ENCODE measurements at regions not wholly inside any gene's neighbourhood (a gene's known extent, or its start where the extent isn't known, plus 50 kb on each side); places are given as distances from the start of the nearest gene placed in this dataset.

GRCh38 chr5:1687301-1687970 lies 112.2 kb downstream of the MRPL36 start:
- Histone ChIP-seq H3K9me3 (peaks cover 0 to 16% (median 0%) of the 10 kb centered on the region in 4 donors), H3K27me3 (peaks cover 0 to 22% (median 0%) of the 10 kb centered on the region in 3 donors), H3K4me3 (no peak overlapping the region), H3K27ac (no peak overlapping the region), H3K36me3 (no peaks in the 10 kb centered on the region), H3K4me1 (no peaks in the 10 kb centered on the region)
- DNase-seq: no peak
- WGBS, 5 donors: 76 to 82% (median 79%) methylated on average over 12 to 13 of the region's 13 CpGs
- intact Hi-C loops (cut with DNase I; ENCODE audit: low total_unique reads): no loop called here
- TF ChIP-seq POLR2A (IDR thresholded peaks at IDR 0.05) (no peak), EP300 (IDR thresholded peaks at IDR 0.05) (no peak)

- WGBS, 5 donors: 47 to 66% (median 54%) methylated on average over 10 to 18 of the region's 18 CpGs
- Histone ChIP-seq H3K9me3 (peaks cover 0 to 16% (median 0%) of the 10 kb centered on the region in 4 donors), H3K36me3 (no peaks in the 10 kb centered on the region), H3K4me3 (no peak overlapping the region), H3K27ac (no peak overlapping the region), H3K27me3 (peaks cover 0 to 31% (median 0%) of the 10 kb centered on the region in 3 donors), H3K4me1 (no peaks in the 10 kb centered on the region)
- DNase-seq: no peak
- intact Hi-C loops (cut with DNase I; ENCODE audit: low total_unique reads): no loop called here
- TF ChIP-seq CTCF (IDR thresholded peaks at IDR 0.05) (no peak), POLR2A (IDR thresholded peaks at IDR 0.05) (no peak), POLR2AphosphoS5 (IDR thresholded peaks at IDR 0.05) (no peak), EP300 (IDR thresholded peaks at IDR 0.05) (no peak)
These were observed 113.4 kb downstream of the MRPL36 start for GRCh38 chr5:1686016-1686802.

GRCh38 chr5:1685066-1685465 lies 114.6 kb downstream of the MRPL36 start:
- Histone ChIP-seq H3K27ac (no peak overlapping the region), H3K4me1 (no peaks in the 10 kb centered on the region), H3K9me3 (peaks cover 0 to 15% (median 0%) of the 10 kb centered on the region in 4 donors), H3K36me3 (no peaks in the 10 kb centered on the region), H3K4me3 (no peak overlapping the region), H3K27me3 (peaks cover 0 to 35% (median 0%) of the 10 kb centered on the region in 3 donors)
- intact Hi-C loops (cut with DNase I; ENCODE audit: low total_unique reads): no loop called here
- TF ChIP-seq POLR2A (IDR thresholded peaks at IDR 0.05): no peak
- no peak for TF ChIP-seq POLR2AphosphoS5 (IDR thresholded peaks at IDR 0.05)
- no peak for TF ChIP-seq EP300 (IDR thresholded peaks at IDR 0.05)
- TF ChIP-seq CTCF (IDR thresholded peaks at IDR 0.05): no peak
- WGBS, 5 donors: 64 to 77% (median 72%) methylated on average over 10 of the region's 10 CpGs
- peak in 1 of 2 donors; percentile 40 for DNase-seq

- no peak for DNase-seq
- Histone ChIP-seq H3K4me1 (no peaks in the 10 kb centered on the region), H3K4me3 (no peak overlapping the region), H3K27ac (no peak overlapping the region), H3K9me3 (peaks cover 0 to 17% (median 7%) of the 10 kb centered on the region in 4 donors), H3K36me3 (no peaks in the 10 kb centered on the region), H3K27me3 (peaks cover 0 to 31% (median 0%) of the 10 kb centered on the region in 3 donors)
- 62 to 69% (median 67%) methylated on average over 7 of the region's 7 CpGs for WGBS, 5 donors
- TF ChIP-seq POLR2AphosphoS5 (IDR thresholded peaks at IDR 0.05): no peak
- no peak for TF ChIP-seq CTCF (IDR thresholded peaks at IDR 0.05)
- TF ChIP-seq EP300 (IDR thresholded peaks at IDR 0.05): no peak
- TF ChIP-seq POLR2A (IDR thresholded peaks at IDR 0.05): no peak
- intact Hi-C loops (cut with DNase I; ENCODE audit: low total_unique reads): no loop called here
These were observed 117.7 kb downstream of the MRPL36 start for GRCh38 chr5:1681955-1682354.
